IPS-20b (cell line): ENCODE measurements at regions not wholly inside any gene's neighbourhood (a gene's known extent, or its start where the extent isn't known, plus 50 kb on each side); places are given as distances from the start of the nearest gene placed in this dataset.
"Not testable (repeated sequence)": the region's sequence is repeated elsewhere in the genome, so short reads cannot be mapped to it uniquely, and the experiment has no call there.

Experiments
- H3K27ac ChIP-seq: one replicate; pipeline ENCODE4 v1.5.1; 2013; ENCODE audit warnings: low read length
- H3K27me3 ChIP-seq: 2 replicates; pipeline ENCODE4 v1.6.1; 2013; ENCODE audit warnings: mild to moderate bottlenecking, low read length, inconsistent platforms; ENCODE audit not compliant: insufficient read depth
- H3K36me3 ChIP-seq: 2 replicates; pipeline ENCODE4 v1.6.1; 2013; ENCODE audit warnings: low read depth, mild to moderate bottlenecking, inconsistent platforms, low read length, moderate library complexity; ENCODE audit not compliant: insufficient read depth
- H3K4me1 ChIP-seq: 2 replicates; pipeline ENCODE4 v1.6.1; 2013; ENCODE audit warnings: mild to moderate bottlenecking, control low read depth, inconsistent platforms, low read length, moderate library complexity; ENCODE audit not compliant: insufficient read depth
- H3K4me3 ChIP-seq: 2 replicates; pipeline ENCODE4 v1.5.1; 2013; ENCODE audit warnings: mild to moderate bottlenecking, low read length, inconsistent platforms
- H3K9ac ChIP-seq: 2 replicates; pipeline ENCODE4 v1.6.1; 2013; ENCODE audit warnings: low read depth, mild to moderate bottlenecking, inconsistent platforms, low read length, moderate library complexity
- H3K9me3 ChIP-seq: 2 replicates; pipeline ENCODE4 v1.6.1; 2013; ENCODE audit warnings: mild to moderate bottlenecking, low read depth, low read length, inconsistent platforms; ENCODE audit not compliant: insufficient read depth

- Histone ChIP-seq H3K27ac (no peak overlapping the region), H3K4me3 (no peak overlapping the region), H3K4me1 (no peaks in the 10 kb centered on the region), H3K9me3 (no peaks in the 10 kb centered on the region), H3K9ac (no peak overlapping the region), H3K27me3 (no peaks in the 10 kb centered on the region), H3K36me3 (no peaks in the 10 kb centered on the region)
These were observed 461.6 kb upstream of the ISX start for GRCh38 chr22:34604312-34604711.

- no peaks in the 10 kb centered on the region for H3K4me1 ChIP-seq
- H3K36me3 ChIP-seq: no peaks in the 10 kb centered on the region
- H3K27ac ChIP-seq: no peak overlapping the region
- H3K9me3 ChIP-seq: no peaks in the 10 kb centered on the region
- no peak overlapping the region for H3K4me3 ChIP-seq
- no peaks in the 10 kb centered on the region for H3K27me3 ChIP-seq
- H3K9ac ChIP-seq: no peak overlapping the region
These were observed 457.9 kb upstream of the ISX start for GRCh38 chr22:34608106-34608505.

DNA sequence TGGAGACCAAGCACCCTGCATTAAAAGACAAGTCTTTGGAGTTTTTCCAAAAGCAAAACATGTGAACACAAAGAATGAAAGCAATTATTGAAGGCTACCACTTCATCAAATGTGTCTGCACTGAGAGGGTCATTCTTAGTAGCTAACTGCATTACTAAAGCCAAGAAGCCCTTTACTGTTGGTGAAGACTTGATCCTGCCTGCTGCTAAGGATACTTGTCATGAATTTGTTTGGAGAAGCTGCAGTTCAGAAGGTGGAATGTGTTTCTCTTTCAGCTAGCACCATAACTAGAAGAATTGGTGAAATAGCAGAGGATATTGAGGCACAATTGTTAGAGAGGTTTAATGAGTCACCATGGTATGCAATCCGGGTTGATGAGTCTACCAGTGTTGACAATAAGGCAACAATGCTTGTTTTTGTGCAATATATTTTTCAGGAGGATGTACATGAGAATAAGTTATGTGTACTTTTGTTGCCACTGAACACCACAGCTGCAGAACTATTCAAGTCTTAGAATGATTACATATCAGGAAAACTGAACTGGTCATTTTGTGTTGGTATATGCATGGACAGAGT lies 457.3 kb upstream of the ISX start:
- no peak overlapping the region for H3K9ac ChIP-seq
- H3K36me3 ChIP-seq: no peaks in the 10 kb centered on the region
- no peak overlapping the region for H3K4me3 ChIP-seq
- no peaks in the 10 kb centered on the region for H3K4me1 ChIP-seq
- no peak overlapping the region for H3K27ac ChIP-seq
- no peaks in the 10 kb centered on the region for H3K9me3 ChIP-seq
- no peaks in the 10 kb centered on the region for H3K27me3 ChIP-seq

- Histone ChIP-seq H3K27me3 (no peaks in the 10 kb centered on the region), H3K36me3 (no peaks in the 10 kb centered on the region), H3K9ac (no peak overlapping the region), H3K9me3 (no peaks in the 10 kb centered on the region), H3K27ac (no peak overlapping the region), H3K4me1 (no peaks in the 10 kb centered on the region), H3K4me3 (no peak overlapping the region)
These were observed 456.3 kb upstream of the ISX start for GRCh38 chr22:34609646-34610045.

- Histone ChIP-seq H3K4me3 (no peak overlapping the region), H3K4me1 (no peaks in the 10 kb centered on the region), H3K36me3 (no peaks in the 10 kb centered on the region), H3K27me3 (no peaks in the 10 kb centered on the region), H3K27ac (no peak overlapping the region), H3K9ac (no peak overlapping the region), H3K9me3 (no peaks in the 10 kb centered on the region)
These were observed 445.8 kb upstream of the ISX start for GRCh38 chr22:34620161-34620560.

DNA sequence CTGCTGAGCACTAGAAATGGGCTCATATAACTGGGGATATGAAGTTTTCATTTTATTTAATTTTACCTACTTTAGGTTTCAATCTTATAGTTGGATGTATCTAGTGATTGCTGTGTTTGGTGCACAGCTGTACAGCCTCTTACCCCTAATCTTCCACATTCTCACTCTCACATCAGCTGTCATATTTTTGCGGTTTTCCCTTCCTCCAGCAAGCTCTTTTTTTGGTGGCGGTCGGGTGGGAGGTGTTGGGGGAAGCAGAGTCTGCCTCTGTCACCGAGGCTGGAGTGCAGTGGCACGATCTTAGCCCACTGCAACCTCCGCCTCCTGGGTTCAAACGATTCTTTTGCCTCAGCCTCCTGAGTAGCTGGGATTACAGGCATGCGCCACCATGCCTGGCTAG lies 445.1 kb upstream of the ISX start:
- Histone ChIP-seq H3K9me3 (no peaks in the 10 kb centered on the region), H3K27me3 (no peaks in the 10 kb centered on the region), H3K4me3 (no peak overlapping the region), H3K27ac (no peak overlapping the region), H3K36me3 (no peaks in the 10 kb centered on the region), H3K4me1 (no peaks in the 10 kb centered on the region), H3K9ac (no peak overlapping the region)

DNA sequence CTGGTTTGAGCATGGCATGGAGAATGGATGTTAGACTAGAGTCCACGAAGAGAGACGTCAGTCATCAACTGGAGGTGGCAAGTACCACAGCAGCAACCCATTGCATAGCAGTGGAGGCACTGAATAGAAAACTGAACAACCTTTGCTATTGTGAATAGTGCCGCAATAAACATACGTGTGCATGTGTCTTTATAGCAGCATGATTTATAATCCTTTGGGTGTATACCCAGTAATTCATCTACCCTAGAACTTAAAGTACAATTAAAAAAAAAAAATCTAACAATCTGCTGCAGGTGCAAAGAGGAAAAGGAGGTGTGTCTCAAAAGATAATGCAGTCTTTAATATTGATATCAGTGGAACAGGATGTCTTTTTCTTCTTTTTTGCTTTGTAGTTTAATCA lies 443.4 kb upstream of the ISX start:
- Histone ChIP-seq H3K4me1 (no peaks in the 10 kb centered on the region), H3K9ac (no peak overlapping the region), H3K27me3 (no peaks in the 10 kb centered on the region), H3K36me3 (no peaks in the 10 kb centered on the region), H3K9me3 (peaks cover 5% of the 10 kb centered on the region; the same call in 1 of the 2 replicates), H3K27ac (no peak overlapping the region), H3K4me3 (no peak overlapping the region)

- Histone ChIP-seq H3K9me3 (peaks cover 5% of the 10 kb centered on the region; the same call in 1 of the 2 replicates), H3K9ac (no peak overlapping the region), H3K4me3 (no peak overlapping the region), H3K4me1 (no peaks in the 10 kb centered on the region), H3K27ac (no peak overlapping the region), H3K36me3 (no peaks in the 10 kb centered on the region), H3K27me3 (no peaks in the 10 kb centered on the region)
These were observed 442.4 kb upstream of the ISX start for GRCh38 chr22:34623580-34623979.

DNA sequence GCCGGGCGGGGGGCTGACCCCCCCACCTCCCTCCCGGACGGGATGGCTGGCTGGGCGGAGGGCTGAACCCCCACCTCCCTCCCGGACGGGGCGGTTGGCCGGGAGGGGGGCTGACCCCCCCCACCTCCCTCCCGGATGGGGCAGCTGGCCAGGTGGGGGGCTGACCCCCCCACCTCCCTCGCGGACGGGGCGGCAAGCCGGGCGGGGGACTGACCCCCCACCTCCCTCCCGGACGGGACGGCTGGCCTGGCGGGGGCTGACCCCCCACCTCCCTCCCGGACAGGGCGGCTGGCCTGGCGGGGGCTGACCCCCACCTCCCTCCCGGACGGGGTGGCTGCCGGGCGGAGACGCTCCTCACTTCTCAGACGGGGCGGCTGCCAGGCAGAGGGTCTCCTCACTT lies 440.1 kb upstream of the ISX start:
- not testable (repeated sequence) for H3K36me3 ChIP-seq, H3K9me3 ChIP-seq, H3K9ac ChIP-seq, H3K4me3 ChIP-seq, H3K27me3 ChIP-seq, H3K27ac ChIP-seq, H3K4me1 ChIP-seq

DNA sequence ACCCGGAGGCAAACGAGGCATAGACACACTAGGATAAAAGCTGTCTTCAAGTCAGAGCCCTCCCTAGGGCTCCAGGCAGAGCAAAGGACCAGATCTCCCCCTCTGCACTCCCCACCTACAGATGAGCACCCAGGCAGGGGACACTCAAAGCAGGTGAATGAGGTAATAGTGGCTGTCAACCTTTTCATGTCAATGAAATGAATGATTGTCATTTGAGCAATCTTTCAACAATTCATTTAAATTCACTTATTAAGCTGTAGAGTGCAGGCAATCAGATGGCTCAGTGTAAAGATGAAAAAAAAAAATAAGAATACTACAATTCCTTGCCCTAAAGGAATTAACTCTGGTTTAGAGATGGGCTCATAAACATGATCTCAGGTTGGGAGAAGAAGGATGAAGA lies 427.8 kb upstream of the ISX start:
- no peak overlapping the region for H3K27ac ChIP-seq
- peaks cover 9% of the 10 kb centered on the region; the same call in 1 of the 2 replicates for H3K4me1 ChIP-seq
- no peak overlapping the region for H3K4me3 ChIP-seq
- no peaks in the 10 kb centered on the region for H3K36me3 ChIP-seq
- no peaks in the 10 kb centered on the region for H3K27me3 ChIP-seq
- H3K9ac ChIP-seq: no peak overlapping the region
- H3K9me3 ChIP-seq: no peaks in the 10 kb centered on the region

DNA sequence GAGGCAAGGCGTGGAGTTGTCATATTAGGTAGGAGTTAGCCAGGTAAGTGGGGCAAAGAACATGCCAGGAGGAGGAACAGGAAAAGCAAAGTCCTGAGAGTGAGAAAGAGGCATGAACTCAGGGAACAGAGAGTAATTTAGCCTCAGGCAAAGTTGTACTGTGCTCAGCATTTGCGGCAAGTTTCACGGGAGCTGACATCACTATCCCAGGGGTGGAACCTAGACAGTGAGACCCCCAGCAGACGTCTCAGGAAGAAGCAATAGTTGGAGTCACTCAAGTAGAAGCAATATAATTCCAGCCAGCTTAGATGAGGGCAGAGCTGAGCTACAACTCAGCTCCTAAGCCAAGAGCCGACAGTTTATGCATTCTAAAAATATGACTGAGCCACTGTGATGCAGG lies 426.0 kb upstream of the ISX start:
- no peaks in the 10 kb centered on the region for H3K27me3 ChIP-seq
- no peak overlapping the region for H3K27ac ChIP-seq
- peaks cover 3% of the 10 kb centered on the region; the same call in 1 of the 2 replicates for H3K4me1 ChIP-seq
- no peaks in the 10 kb centered on the region for H3K9me3 ChIP-seq
- H3K4me3 ChIP-seq: no peak overlapping the region
- H3K36me3 ChIP-seq: no peaks in the 10 kb centered on the region
- H3K9ac ChIP-seq: no peak overlapping the region

DNA sequence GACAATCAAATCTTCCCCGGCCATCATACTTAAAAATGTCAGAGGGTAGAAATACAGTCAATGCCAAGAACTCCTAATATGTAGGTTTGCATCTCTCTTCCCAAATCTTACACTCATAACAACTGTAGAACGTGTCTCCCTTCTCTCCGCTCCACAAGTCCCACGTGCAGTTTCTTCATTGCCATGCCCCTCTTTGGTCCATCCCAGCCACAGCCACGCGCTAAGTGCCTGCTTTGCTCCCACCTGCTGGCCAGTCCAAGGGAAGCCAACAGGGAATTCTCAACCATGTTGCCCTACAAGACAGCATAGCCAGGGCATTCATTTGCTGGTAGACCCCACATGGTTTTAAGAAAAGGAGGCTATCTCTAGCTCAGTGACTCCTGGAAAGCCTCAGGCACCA lies 420.6 kb upstream of the ISX start:
- H3K36me3 ChIP-seq: no peaks in the 10 kb centered on the region
- no peak overlapping the region for H3K4me3 ChIP-seq

DNA sequence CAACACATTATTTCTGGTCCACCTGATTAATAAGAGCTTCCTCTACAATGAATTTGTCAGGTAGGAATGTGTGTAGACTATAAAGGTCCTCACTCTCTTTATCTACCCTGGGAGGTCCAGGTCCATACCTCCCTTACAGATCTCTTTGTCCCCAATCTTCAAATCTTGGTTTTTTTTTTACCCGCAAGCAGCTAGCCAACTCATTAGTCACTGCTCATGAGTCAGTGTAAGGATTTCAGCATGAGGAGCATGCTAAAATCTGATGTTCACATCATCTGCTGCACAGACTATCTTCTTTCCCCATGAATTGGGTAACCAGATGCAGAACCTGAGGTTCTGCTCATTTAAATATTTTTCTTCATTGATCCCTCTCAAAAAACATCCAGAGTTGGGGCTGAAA lies 397.0 kb upstream of the ISX start:
- no peak overlapping the region for H3K9ac ChIP-seq
- H3K27ac ChIP-seq: no peak overlapping the region
- no peak overlapping the region for H3K4me3 ChIP-seq
- no peaks in the 10 kb centered on the region for H3K27me3 ChIP-seq
- no peaks in the 10 kb centered on the region for H3K4me1 ChIP-seq
- H3K36me3 ChIP-seq: no peaks in the 10 kb centered on the region
- H3K9me3 ChIP-seq: no peaks in the 10 kb centered on the region

More for the DNA sequence above, 420.6 kb upstream of the ISX start:
- no peaks in the 10 kb centered on the region for H3K4me1 ChIP-seq
- H3K27ac ChIP-seq: no peak overlapping the region
- no peaks in the 10 kb centered on the region for H3K27me3 ChIP-seq
- H3K9me3 ChIP-seq: no peaks in the 10 kb centered on the region
- H3K9ac ChIP-seq: no peak overlapping the region
